Esophagus muscularis mucosa (tissue), 4 donors: ENCODE measurements at regions not wholly inside any gene's neighbourhood (a gene's known extent, or its start where the extent isn't known, plus 50 kb on each side); places are given as distances from the start of the nearest gene placed in this dataset.
"Not testable (repeated sequence)": the region's sequence is repeated elsewhere in the genome, so short reads cannot be mapped to it uniquely, and the experiment has no call there.

ENCODE experiments used
- EP300 ChIP-seq: sonication (generic); formaldehyde crosslinking; IDR thresholded peaks from one replicate; pipeline ENCODE4 v1.6.1; 2017; ENCODE audit warnings: antibody characterized with exemption
- POLR2A ChIP-seq: fragments of 450-650 bp; IDR thresholded peaks from one replicate; pipeline ENCODE4 v1.6.1; 2017; ENCODE audit warnings: antibody characterized with exemption, moderate library complexity, mild to moderate bottlenecking, low read depth
- TF ChIP-seq, protein P1 (sequence below), 3 experiments: fragments of 200-600 bp in 2 of 3; fragments of 450-650 bp in 1 of 3; sonication (generic) in 2 of 3; IDR thresholded peaks; one replicate each; pipeline ENCODE4 v1.5.1; 2017 to 2019; ENCODE audit warnings: antibody characterized with exemption in 3 of 3, mild to moderate bottlenecking in 2 of 3, moderate library complexity in 1 of 3

DNA sequence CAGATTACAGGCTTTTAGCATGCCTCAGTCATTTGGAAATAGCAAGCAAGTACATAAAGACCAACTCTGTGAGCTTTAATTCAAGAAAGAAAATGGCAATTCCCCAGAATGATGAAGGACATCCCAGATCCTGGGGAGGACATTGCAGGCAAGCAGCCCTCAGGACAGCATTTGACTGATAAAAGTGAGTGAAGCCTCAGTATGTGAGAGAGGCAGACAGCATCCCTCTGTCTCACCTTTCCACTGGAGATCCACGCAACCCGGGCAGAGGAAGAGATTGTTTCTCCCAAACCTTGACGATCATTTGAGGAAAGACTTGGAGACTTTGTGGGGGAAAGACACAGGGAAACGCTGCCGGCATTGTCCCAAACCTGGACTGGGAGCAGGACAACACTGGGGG, 128.0 kb upstream of the PABPC3 start:
- TF ChIP-seq, protein P1, sequence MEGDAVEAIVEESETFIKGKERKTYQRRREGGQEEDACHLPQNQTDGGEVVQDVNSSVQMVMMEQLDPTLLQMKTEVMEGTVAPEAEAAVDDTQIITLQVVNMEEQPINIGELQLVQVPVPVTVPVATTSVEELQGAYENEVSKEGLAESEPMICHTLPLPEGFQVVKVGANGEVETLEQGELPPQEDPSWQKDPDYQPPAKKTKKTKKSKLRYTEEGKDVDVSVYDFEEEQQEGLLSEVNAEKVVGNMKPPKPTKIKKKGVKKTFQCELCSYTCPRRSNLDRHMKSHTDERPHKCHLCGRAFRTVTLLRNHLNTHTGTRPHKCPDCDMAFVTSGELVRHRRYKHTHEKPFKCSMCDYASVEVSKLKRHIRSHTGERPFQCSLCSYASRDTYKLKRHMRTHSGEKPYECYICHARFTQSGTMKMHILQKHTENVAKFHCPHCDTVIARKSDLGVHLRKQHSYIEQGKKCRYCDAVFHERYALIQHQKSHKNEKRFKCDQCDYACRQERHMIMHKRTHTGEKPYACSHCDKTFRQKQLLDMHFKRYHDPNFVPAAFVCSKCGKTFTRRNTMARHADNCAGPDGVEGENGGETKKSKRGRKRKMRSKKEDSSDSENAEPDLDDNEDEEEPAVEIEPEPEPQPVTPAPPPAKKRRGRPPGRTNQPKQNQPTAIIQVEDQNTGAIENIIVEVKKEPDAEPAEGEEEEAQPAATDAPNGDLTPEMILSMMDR (IDR thresholded peaks at IDR 0.05) = not testable (repeated sequence)
- not testable (repeated sequence) for TF ChIP-seq POLR2A, EP300
